GM19035 (cell line): ENCODE measurements at regions not wholly inside any gene's neighbourhood (a gene's known extent, or its start where the extent isn't known, plus 50 kb on each side); places are given as distances from the start of the nearest gene placed in this dataset.

Experiments
- ATAC-seq: cut with Tn5 transposase; IDR thresholded peaks from one replicate; pipeline ENCODE4 v1.9.1; 2021; ENCODE audit not compliant: unreplicated experiment

DNA sequence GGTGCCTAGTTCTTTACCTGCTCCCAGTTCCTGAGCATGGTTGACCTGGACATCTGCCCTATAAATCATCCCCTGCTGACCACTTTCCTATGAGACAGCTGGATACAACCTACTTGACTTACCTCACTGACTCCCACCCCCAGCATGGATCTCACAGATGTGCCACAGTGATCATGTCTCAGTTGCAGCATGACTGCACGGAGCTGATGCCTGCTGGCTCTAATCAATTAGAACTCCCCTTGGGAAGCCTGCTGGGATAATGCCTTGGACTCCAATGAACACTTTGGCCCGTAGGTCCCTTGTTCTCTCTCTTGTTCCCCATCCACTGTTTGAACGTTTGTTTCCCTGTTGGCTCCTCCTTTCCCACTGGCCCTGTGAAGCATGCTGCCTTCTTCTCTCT lies 271.2 kb upstream of the IGFBP3 start:
- ATAC-seq: no peak

GRCh38 chr7:46191776-46192175 lies 270.7 kb upstream of the IGFBP3 start:
- ATAC-seq: no peak

- no peak for ATAC-seq
These were observed 270.2 kb upstream of the IGFBP3 start for GRCh38 chr7:46191296-46191695.

DNA sequence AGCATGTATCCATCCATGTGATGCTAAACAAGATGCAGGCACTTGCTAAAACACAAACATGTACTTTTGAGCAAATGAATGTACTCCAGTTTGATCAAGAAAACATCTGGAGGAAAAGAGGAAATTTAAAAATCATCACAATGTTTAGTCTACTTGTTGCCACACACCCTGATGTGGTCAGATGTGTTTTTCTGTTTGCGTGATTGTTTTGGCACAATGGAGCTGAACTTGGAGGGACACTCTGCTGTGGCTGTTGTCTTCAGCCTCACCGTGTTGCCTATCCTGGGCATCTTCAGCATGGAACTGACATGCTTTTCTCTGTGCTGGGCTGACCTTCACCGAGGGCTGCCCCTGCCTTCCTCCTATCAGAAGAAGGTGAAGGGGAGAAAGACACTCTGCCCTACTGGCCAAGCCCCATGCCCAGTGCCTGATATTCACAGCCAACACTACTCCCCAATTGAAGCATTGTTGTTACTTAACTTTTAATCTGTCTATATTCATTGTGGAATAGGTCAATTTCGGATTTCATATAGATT lies 268.3 kb upstream of the IGFBP3 start:
- ATAC-seq: no peak

GRCh38 chr7:46186131-46186530 lies 265.1 kb upstream of the IGFBP3 start:
- no peak for ATAC-seq

- no peak for ATAC-seq
These were observed 258.1 kb upstream of the IGFBP3 start for GRCh38 chr7:46179061-46179610.

- no peak for ATAC-seq
These were observed 257.6 kb upstream of the IGFBP3 start for GRCh38 chr7:46178661-46179060.

- ATAC-seq: no peak
These were observed 256.7 kb upstream of the IGFBP3 start for GRCh38 chr7:46177821-46178220.

DNA sequence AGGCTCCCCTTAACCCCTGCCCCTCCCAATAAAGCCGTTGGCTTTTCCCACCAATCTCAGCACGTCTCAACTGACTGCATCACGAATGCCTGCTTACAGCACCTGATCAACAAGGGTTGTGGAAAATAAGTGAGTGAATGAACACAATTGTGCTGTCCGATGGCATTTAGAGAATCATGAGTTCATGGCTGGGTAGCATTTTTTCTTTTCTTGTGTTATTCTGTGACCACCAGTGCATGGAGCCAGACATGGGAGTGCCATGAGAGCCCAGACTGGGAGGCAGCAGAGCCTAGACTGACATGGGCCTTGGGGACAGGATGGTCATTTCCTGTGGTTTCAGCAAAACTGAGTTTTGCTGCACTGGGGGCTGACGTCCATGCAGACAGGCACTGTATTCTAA lies 254.1 kb upstream of the IGFBP3 start:
- ATAC-seq: no peak

GRCh38 chr7:46174196-46174580 lies 253.1 kb upstream of the IGFBP3 start:
- ATAC-seq: no peak

DNA sequence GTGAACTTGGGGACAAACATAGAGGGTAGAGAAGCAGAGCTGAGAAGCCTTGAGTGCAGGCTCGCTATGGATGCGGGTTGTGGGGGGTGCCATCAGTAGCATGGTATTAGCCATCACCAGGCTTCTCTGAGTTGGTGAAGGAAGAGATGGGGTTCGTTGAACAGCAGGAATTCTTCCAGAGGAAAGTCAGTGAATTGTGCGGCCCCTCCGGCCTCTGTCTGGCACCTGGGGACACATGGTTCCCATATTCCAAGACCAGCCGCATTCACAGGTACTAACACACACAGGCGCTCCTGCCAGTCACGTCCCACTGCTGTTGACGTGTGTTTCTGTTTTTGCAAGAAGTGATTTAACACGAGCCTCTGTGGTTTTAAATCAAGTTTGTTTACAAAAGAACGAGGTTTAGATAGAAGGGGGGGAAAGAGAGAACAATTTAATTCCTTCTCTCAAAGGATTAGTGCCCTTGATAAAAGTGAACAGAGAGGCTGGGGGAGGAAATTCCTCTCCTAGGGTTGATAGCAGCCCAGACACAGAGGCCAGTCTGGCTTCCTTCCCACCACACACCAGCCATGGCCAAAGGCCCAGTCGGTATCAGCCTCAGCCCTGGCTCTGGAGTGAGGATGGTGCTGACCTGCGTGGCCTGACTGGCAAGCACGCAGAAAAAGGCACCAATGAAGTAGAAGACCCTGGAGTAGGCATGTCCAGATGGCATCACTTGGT lies 252.6 kb upstream of the IGFBP3 start:
- no peak for ATAC-seq

DNA sequence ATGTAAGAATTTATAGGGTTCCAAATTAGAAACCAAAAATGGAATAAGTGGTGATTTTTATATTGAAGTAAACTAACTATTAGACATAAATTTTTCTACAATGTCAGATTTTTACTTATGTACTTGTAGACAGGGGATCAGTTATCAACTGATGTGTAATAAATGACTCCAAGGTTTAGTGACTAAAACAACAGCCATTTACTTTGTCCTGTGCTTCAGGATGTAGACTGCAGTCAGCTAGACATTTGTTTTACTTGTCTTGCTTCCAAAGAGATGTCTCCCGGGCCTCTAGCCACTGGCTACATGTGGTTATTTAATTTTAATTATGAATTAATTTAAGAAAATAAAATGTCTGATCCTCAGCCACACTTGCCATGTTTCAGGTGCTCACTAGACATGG lies 249.7 kb upstream of the IGFBP3 start:
- ATAC-seq: no peak

DNA sequence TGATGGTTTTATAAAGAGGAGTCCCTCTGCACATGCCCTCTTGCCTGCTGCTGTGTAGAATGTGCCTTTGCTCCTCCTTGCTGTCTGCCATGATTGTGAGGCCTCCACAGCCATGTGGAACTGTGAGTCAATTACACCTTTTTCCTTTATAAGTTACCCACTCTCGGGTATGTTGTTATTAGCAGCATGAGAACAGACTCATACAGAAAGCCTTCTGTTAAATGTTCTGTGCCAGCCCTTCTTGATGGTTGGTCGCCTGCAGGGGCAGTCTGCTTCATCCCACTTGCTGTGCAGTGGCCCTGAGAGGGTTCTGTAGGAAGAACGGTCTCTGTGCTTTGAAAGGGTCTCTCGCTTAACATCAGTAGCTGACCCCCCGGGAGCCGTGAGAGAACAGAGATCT lies 248.9 kb upstream of the IGFBP3 start:
- ATAC-seq: no peak

GRCh38 chr7:46169384-46169755 lies 248.3 kb upstream of the IGFBP3 start:
- no peak for ATAC-seq

GRCh38 chr7:46168671-46169383 lies 247.8 kb upstream of the IGFBP3 start:
- no peak for ATAC-seq

- ATAC-seq: no peak
These were observed 247.2 kb upstream of the IGFBP3 start for GRCh38 chr7:46168231-46168630.

DNA sequence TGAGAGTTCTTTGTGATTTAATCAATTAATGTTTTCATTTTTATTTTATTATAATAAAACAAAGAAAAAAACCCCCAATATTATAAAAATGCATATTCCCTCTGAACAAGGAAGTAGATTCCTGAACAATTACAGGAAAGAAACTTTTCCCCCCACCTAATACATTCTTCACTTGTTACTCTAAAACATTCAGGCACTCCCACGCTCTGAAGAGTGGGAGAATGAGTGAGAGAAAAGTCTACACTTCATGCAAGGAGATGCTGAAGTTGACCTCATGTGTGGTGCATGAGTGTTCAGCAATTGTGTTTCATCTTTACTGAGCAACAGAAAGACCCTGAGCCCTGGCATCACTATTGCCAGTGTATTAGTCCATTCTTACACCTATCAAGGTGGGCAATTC lies 244.2 kb upstream of the IGFBP3 start:
- ATAC-seq: no peak

GRCh38 chr7:46164629-46165028 lies 243.6 kb upstream of the IGFBP3 start:
- ATAC-seq: no peak

DNA sequence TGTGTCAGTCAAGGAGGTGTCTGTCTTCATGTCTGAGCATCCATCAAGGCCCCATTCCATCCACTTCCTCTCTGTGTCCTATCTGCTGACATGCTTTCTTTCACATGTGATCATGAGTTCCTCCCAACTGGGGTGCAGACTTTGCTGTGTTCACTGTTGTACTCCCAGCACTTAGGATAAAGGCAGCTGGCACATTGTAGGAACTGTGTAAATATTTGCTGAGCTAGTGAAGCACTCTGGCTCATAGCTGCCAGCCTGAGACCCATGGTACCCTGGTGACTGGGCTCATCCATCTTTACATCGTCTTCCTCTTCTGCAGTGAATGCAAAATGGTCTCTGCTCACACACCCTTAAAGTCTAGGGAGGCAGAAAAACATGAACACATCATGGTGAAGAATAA lies 242.2 kb upstream of the IGFBP3 start:
- ATAC-seq: no peak

- no peak for ATAC-seq
These were observed 241.5 kb upstream of the IGFBP3 start for GRCh38 chr7:46162609-46163008.

- no peak for ATAC-seq
These were observed 239.8 kb upstream of the IGFBP3 start for GRCh38 chr7:46160861-46161260.

DNA sequence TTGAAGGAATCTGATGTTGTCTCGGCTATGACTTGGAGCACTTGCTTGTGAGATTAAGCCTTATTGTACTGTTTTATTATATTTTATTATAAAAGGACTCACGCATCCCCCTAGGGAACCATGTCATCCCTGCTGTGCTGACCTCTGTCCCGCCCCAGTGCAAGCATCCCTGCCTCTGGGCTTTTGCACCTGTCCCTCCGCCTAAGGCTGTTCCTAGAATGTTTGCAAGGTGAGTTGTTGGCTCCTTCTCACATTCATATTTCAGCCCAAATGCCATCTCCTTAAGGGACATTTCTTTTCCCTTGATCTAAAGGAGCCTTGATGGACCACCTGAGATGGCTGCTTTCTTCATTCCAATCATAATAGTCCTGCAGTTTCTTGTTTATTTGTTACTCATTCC lies 236.9 kb upstream of the IGFBP3 start:
- no peak for ATAC-seq
